Esophagus mucosa (tissue), 1 donor: ENCODE measurements at regions not wholly inside any gene's neighbourhood (a gene's known extent, or its start where the extent isn't known, plus 50 kb on each side); places are given as distances from the start of the nearest gene placed in this dataset.

ENCODE experiments used
- ATAC-seq: fragments of 200-7000 bp; cut with Tn5 transposase; one replicate; pipeline ENCODE4 v1.9.1; 2020
- donor health status: DM: yes; HTN: yes; CAD: no.

DNA sequence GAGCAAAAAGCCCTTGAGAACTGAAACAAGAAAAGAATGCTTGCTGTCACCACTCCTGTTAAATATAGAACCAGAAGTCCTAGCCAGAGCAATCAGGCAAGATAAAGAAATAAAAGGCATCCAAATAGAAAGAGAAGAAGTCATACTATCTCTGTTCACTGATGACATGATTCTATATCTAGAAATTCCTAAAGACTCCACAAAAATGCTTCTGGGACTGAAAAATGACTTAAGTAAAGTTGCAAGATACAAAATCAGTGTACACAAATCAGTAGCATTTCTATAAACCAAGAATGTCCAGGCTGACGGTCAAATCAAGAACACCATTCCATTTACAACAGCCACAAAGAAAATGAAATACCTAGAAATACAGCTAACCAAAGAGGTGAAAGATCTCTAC is 552.7 kb upstream of the SLIT2 start:
- no peak for ATAC-seq

DNA sequence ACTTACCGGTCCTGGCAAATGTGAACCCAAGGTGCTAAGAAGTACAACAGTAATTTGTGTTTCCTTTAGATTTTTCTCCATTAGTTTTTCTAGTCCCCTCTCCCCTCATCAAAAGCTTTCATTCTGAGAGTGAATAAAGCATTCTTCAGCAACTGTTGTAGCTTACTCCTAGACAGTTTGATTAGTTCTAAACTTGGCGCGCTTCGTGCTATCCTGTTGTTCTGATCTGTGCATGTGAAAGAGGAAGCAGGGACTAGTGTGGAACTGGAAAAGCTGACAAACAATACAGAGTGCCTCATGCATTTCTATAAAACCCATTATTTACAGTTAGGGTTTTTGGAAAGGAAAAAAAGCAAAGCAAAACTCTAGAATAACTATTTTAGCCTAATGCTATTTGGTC is 556.9 kb upstream of the SLIT2 start:
- no peak for ATAC-seq

DNA sequence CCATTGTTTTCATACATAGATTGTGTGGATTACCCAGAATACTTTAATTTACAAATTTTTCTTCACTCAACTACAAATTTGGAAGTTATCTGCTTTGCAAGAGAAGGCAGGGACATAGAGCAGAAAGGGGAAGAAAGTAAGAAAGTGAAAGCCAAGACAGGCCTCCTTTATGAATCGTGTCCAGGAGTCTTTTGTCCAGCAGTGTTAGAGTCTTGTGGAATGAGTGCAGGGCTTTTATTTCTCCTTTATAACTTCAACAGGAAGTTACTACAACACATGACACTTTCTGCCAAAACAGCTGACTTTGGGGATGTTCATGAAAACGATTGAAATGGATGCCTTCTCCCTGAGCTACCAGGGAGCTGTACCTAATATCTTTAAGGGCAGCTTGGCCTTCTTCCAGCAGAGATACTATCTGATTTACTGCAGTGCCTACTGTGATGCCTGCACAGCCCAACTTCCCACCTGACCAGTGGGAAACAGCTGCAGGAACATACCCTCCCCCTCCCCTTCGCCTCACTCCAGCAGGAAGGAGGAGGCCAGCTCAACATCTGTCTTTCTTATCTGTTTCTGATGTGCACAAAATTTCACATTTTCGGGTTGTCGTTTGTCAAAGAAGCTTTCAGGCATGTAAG is 557.7 kb upstream of the SLIT2 start:
- ATAC-seq: no peak

DNA sequence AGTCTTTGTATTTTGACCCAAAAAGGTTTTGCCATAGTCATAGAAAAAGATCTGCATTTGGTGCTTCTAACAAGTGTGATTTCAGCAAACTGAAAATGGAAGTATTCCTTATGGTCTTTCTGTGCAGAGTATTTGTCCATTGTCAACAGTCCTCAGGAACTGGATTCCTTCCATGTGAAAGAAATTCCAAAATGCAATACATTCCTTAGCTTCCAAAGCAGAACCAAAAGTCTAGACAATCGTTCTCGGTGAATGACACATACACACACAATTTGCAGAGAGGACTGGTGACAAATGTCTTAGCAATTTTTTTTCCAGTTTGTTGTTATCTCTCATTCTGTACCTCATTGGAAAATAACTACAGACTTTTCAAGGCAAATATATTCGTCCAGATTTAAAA is 562.2 kb upstream of the SLIT2 start:
- ATAC-seq: no peak

DNA sequence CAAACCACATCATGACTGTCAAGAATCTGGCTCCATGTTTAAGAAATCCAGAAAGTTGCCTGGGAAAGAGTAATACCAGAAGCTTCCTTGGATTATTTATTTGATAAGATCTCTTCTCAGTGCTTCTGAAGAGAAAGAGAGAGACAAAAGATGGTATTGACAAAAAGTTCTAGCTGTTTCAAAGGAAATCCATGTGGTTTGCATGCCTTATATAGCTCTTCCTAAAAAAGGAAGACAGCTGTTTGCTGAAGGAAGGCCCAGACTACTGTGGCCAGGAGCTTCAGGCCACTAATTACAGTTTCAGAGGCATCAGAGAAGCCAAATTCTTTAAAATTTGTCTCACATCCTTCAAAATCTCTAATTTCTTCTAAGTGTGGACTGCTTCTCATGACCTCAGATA is 565.2 kb upstream of the SLIT2 start:
- no peak for ATAC-seq

DNA sequence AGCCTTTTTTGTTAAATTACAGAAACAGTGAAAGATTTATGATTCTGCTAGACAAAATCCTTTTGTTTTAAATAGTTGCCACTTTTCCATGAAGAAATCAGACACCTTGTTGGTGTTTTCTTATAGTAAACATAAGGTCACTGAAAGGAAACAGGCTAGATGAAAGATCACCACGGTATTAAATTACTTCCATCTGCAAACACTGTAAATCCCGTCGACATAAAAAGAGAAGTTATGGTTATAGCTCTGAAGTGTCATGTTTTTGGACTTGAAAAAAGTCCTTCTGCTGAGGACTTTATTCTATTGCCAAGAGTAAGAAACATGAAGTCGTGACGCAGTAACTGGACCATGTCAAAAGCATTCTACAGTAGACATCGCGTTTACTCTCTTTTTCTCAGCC is 567.6 kb upstream of the SLIT2 start:
- ATAC-seq: no peak

DNA sequence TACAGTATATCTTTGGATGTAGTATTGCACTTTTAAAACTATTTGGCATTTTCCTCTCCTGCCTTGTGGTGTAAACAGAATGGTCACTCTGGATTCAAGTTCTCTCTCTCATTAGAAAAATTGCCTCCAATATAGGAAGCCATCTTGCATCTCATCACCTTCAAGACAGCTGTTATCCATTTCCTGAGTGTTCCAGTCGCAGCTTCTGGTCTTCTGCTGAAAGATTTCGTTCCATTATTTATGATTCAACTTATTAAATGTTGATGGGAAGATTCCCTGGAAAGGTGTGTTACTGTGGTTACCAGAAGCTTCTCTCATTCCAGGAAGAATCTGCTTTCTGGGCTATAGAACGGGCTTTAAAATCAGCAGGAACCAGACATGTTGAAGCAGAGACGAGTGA is 568.3 kb upstream of the SLIT2 start:
- ATAC-seq: no peak

DNA sequence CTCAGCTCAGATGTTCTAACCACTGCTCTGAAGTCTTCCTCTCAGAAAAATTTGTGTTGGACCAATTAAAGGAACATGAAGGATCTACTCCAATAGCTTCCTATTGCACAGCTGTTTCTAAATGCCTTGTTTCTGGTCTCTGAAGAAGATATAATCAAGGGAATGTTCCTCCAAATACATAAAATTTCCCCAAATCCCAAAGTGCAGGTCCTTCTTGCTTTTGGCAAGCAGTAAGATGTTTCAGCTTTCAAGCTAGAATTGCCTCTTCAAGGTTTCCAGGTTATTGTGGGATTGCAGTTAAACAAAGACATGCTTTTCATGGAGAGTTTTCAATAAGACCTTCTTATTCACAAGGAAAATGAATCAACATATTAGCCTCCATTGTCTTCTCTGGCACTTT is 574.5 kb upstream of the SLIT2 start:
- ATAC-seq: no peak

DNA sequence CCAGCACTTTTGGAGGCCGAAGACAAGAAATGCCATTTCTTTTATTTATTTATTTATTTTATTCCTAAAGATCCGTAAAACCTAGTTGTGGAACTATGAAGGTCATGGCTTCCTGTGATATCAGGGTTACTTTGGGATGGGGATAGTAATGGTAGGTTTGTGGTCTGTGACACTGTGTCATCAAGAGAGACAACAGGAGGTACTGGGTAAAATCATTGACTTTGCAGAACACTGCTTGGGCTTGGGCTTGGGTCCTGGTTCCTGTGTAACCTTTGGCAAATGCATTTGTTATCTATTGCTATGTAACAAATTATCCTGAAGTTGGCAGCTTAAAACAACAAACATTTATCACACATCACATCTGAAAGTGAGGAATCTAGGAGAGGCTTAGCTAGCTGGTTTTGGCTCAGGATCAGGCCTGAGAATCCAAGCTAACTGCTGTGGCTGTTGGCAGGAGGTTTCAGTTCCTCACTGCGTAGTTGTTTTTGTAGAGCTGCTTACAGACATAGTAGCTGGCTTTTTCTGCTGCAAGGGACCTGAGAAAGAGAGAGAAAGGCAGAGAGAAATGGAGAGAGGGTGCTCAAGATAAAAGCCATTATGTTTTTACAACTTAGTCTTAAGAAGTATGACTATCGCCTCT is 576.4 kb upstream of the SLIT2 start:
- ATAC-seq: no peak

DNA sequence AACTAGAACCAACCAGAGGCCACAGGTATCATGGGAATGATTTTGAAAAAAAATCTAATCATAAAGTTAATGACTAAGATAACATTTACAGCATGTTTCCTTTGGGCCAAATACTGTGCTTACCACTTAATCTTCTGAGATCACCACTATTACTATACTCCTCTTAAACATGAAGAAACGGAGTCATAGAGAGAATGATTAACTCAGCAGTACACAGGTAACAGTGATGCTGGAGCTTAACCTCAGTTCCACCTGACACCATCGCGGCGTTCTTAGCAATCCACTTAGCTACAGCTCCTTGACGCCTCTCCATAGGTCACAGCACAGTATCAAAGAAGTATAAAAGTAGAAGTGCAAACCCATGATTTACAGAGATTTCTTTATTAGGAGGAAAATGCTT is 592.6 kb upstream of the SLIT2 start:
- ATAC-seq: no peak

DNA sequence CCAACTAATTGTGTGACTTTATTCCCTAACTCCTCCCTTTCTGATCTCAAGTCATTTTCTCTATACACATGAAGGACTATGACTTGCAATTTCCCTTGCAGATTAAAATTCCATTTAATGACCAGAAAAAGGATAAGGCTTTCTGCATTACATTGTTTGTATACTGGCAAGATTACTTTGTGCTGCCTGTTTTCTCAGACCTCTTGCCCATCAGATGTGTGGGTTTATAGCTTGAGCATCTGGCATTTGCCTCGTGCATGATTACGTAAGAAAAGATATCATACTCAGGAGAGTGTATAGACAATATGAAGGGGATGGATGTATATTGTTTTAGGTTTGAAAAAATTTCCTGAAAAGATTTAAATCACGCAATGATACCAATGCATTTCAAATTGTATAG is 593.8 kb upstream of the SLIT2 start:
- ATAC-seq: no peak

DNA sequence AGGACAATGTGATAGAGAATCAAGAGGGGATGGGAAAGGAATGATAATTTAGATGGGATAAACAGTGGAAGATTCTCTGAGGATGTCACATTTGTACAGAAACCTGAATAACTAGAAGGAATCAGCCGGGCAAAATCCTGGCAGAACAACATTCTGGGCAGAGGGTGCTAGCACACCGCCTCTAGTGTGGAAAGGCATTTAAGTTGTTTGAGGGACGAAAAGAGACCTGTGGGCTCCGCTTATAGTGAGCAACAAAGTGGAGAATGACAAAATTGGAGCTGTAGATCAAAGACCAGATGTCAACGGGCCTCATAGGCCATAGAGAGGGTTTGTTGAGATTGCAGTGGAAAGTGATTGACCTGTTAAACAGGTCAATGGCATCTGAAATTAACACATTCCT is 596.0 kb upstream of the SLIT2 start:
- no peak for ATAC-seq

DNA sequence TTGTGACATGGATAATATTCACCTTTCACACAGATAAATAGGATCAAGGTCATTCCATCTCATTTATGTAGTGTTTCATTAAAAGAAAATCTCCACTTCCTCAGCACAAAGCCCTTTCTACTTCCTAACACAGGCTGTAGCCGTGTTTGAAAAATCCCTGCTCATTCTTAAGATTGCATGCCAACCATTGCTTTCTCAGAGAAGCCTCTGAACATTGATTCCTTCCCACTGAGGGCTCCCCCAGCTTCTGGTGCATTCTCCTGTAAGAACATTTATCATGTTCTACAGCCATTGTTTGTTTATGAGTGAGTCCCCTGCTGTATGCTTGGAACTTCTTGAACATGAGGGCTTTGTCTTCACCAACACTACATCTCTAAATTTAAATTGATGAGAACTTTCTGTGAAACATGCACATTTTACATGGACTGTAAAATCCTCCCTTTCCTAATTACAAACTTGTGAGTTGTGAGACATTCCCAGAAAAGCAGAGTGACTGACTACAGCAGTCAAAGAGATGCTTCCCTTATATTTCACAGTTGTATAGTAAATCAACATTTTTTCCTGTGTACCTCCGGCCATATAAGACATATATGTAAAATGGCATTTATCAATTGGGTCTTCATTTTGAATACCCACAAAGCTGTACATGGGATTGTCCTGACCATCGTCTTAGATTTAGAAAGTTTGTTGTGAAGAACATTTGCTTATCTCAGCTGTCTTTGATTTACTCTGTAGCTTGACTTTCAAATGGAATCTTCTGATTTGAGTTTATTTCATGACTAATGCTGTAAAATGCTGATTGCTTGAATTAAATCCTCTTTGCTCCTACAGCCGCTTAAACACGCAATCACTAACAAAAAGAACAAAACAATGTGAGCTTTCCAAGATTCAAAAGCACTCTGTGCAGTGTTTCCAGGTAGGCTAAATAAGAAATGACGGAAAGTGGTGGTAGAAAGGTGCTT is 600.5 kb upstream of the SLIT2 start:
- no peak for ATAC-seq

DNA sequence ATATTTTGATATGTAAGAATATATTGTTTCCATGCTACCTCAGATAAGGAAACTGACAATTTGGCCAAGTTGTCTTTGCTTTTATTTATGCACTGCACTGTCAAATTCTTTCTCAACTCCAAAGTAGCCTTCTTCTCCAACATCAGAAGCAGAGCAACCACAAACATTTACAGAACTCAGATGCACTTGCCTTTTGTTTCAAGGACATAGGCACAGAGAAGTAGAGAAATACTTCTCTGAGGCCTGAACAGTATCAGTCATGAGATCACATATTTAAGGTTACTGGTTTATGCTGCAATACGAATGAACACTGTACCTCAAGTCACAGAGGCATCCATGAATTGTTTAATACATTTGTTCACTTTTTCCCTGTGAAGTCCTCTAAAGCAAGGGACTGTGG is 606.1 kb upstream of the SLIT2 start:
- ATAC-seq: no peak

DNA sequence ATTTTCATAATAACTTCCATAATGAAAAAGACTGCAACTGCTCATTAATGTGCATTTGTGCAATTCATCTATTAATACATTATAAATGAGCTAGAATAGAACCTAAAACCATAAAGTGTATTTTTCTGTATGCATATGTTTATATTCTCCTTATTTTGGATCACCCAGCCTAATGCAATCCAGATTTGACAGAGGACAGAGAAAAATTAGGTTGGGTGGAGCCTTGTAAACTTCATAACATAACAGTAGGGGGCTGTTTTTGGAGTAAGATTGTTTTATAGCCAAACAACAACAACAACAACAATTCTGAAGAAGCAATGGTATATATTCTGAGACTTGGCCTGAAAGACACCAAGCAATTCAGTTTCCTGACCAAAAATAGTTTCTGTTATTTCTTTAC is 615.3 kb upstream of the SLIT2 start:
- ATAC-seq: no peak

DNA sequence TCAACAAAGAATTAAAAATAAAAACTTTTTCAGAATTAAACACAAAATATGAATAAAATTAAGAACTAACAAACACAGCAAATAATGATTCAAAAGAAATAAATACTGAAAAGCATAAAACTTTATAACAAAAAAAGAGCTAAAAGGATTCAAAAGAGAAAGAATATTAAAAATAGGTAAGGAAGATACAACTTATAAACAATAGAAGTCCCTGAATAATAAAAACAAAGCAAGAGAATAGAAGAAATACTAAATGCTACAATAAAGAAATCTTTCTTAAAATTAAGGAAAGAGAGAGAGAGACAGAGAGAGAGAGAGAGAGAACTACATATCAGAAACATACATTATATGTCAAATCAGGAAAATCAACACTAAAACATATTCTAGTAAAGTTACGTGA is 619.9 kb upstream of the SLIT2 start:
- ATAC-seq: no peak

DNA sequence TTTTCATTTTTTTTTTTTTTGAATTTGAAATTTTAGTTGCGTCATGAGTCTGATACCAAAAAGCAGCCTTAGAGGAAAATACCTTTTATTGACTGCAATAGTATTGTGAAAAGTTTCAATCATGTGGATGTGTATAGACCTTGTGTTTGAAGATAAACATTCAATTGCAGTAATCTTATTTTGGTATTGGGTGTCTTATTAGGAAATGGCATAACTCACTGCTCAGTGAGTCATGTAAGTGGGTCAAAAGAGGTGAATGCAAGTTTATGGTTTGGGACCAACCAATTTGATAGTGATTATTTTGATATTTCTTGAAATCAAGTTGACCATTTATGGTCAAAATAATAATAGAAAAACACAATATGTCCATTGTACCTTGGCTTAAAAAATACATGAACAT is 627.8 kb upstream of the SLIT2 start:
- ATAC-seq: no peak

DNA sequence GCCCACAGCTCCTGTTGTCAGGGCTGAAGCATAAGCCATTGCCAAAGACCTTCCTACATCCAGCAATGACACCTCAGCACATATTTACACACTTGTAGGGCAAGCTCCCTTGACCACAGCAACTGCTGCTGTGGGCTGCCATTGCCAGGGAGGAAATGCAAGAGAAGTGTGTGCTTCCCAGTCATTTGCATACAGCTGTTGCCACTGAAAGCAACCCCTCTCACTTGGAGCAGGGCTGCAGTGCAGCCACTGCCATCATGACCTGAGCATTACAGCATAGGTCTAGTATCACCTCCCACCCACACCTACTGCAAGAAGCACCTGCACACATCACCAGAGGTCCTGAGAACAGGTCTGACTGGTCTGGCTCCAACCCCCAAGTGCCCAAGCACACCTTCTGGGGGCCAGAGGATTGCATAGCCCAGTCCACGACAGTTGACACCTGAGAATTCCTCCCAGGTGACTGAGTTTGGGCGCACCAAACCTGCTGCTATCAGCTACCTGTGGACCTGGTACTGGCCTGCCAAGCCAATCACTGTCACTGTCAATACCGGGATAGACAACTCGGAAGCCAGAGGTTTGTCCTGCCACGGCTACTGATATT is 636.5 kb upstream of the SLIT2 start:
- no peak for ATAC-seq

DNA sequence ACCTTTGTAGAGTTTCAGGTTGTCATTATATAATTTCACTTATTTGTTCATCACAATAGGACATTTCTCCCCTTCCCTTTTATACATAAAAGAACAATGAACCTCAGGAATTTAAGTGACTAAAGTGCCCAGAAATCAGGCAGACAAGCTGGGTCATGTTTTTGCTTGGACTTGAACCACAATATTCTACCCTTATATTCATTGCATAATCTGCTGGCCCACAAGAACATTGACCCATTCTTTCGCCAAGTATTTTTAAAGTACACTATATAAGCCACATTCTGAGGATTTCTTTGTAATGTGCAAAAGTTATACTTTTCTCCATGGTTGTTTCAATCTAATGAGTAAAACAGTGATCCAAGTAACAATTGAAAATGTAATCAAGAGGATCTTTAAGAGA is 637.5 kb upstream of the SLIT2 start:
- no peak for ATAC-seq

DNA sequence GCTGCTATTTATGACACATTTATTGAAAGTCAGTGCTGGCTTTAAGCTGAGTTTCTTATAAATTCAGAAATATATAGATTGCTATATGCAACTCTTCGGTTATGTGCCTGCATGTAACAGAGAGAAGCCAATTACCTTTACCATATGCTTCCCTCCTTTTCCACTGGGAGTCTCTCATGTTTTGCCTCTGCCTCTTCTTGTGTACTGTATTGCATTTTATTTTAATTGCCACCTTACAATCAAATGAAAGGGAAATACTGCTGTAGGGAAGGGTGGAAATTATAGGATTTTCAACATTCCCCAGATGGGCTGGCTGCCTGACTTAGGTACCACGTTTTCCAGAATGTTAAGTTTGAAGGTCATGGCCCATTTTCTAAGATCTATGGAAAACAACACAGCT is 655.4 kb upstream of the SLIT2 start:
- no peak for ATAC-seq

DNA sequence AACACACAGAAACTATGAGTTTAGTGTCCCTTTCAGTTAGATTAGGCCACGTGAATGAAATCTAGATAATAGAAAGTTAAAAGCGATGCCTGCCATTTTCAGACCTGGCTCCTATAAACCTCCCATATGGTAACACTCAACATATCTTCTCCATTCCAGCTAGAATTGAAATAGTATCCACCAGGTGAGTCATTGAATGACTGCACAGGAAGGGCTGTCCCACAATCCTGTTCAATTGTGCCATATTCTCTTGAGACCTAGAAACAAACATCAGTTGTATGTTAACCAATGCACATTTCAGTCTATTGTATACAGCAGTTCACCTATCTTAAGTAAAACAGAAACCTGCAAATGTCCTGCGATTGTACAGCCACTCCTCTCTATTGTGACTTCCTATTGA is 659.3 kb upstream of the SLIT2 start:
- no peak for ATAC-seq

DNA sequence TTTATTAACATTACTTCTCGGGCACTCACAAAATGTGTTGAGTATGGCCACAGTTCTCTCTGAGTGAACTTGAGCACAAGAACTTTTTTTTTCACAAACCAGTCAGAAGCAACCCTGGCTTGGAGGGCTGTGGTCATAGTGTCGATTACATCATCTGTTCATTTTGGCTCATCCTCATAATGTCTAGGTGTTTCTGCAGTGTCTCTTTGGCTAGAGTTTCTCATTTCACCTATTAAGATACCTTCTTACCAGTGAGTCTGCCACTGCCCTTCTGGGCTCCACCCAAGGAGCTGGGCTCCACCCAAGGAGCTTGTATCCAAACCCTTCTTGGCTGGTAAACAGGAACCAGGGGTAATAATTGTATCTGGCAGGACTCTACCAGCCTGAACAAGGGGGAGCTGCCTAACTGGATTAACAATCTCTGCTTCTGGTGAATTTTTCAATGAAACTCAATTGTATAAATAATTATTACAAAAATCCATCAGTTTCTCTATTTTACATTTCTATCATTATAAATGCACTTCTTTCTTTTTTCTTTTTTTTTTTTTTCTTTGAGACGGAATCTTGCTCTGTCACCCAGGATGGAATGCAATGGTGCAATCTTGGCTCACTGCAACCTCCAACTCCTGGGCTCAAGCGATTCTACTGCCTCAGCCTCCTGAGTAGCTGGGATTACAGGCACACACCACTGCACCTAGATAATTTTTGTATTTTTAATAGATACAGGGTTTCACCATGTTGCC is 667.7 kb upstream of the SLIT2 start:
- peak; percentile 71 for ATAC-seq

DNA sequence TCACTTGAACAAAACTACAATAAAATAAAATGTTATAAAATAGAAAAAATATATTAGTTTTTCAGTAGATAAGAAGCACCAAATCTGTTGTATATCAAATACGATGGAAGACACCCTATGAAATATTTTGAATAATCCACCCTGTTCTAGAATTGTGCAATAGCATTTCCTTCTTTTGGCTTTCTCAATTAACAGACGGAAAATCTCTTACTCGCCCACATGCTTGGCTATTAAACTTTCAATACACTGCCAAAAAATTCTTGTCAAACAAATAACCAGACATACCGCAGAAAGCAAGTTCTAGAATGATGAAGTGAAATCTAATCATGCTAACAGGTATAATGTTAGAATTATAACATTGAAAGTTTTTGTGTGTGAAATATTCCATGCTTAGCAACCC is 671.6 kb upstream of the SLIT2 start:
- ATAC-seq: no peak
